ENCODE measurements at regions not wholly inside any gene's neighbourhood (a gene's known extent, or its start where the extent isn't known, plus 50 kb on each side); places are given as distances from the start of the nearest gene placed in this dataset.

GRCh38 chr5:93294199-93294598 is 286.8 kb downstream of the NR2F1-AS1 start:
- intact Hi-C loops (cut with DNase I): no loop called here
- DNase-seq: no peak
- H3K36me3 ChIP-seq: no peaks in the 10 kb centered on the region
- no peaks in the 10 kb centered on the region for H3K9me3 ChIP-seq
- no peaks in the 10 kb centered on the region for H3K27me3 ChIP-seq (ENCODE audit: low read depth)
- TF ChIP-seq, protein P1, sequence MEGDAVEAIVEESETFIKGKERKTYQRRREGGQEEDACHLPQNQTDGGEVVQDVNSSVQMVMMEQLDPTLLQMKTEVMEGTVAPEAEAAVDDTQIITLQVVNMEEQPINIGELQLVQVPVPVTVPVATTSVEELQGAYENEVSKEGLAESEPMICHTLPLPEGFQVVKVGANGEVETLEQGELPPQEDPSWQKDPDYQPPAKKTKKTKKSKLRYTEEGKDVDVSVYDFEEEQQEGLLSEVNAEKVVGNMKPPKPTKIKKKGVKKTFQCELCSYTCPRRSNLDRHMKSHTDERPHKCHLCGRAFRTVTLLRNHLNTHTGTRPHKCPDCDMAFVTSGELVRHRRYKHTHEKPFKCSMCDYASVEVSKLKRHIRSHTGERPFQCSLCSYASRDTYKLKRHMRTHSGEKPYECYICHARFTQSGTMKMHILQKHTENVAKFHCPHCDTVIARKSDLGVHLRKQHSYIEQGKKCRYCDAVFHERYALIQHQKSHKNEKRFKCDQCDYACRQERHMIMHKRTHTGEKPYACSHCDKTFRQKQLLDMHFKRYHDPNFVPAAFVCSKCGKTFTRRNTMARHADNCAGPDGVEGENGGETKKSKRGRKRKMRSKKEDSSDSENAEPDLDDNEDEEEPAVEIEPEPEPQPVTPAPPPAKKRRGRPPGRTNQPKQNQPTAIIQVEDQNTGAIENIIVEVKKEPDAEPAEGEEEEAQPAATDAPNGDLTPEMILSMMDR (IDR thresholded peaks at IDR 0.05): no peak
- ATAC-seq: no peak
- H3K4me1 ChIP-seq: no peaks in the 10 kb centered on the region
- no peak overlapping the region for H3K27ac ChIP-seq
- no peak overlapping the region for H3K4me3 ChIP-seq

- no peak overlapping the region for H3K27ac ChIP-seq
- intact Hi-C loops (cut with DNase I): no loop called here
- H3K36me3 ChIP-seq: no peaks in the 10 kb centered on the region
- H3K27me3 ChIP-seq (ENCODE audit: low read depth): no peaks in the 10 kb centered on the region
- H3K4me1 ChIP-seq: no peaks in the 10 kb centered on the region
- ATAC-seq (no peak), DNase-seq (no peak)
- peaks cover 6% of the 10 kb centered on the region for H3K9me3 ChIP-seq
- TF ChIP-seq, protein P1 (IDR thresholded peaks at IDR 0.05): no peak
- no peak overlapping the region for H3K4me3 ChIP-seq
These were observed 291.1 kb downstream of the NR2F1-AS1 start for GRCh38 chr5:93289942-93290341.

GRCh38 chr5:93285461-93285860 is 295.6 kb downstream of the NR2F1-AS1 start:
- no peak for DNase-seq
- Histone ChIP-seq H3K4me1 (no peaks in the 10 kb centered on the region), H3K9me3 (peaks cover 6% of the 10 kb centered on the region), H3K4me3 (no peak overlapping the region), H3K36me3 (no peaks in the 10 kb centered on the region), H3K27me3 (ENCODE audit: low read depth) (no peaks in the 10 kb centered on the region), H3K27ac (no peak overlapping the region)
- intact Hi-C loops (cut with DNase I): no loop called here
- no peak for ATAC-seq
- TF ChIP-seq, protein P1 (IDR thresholded peaks at IDR 0.05): no peak

DNA sequence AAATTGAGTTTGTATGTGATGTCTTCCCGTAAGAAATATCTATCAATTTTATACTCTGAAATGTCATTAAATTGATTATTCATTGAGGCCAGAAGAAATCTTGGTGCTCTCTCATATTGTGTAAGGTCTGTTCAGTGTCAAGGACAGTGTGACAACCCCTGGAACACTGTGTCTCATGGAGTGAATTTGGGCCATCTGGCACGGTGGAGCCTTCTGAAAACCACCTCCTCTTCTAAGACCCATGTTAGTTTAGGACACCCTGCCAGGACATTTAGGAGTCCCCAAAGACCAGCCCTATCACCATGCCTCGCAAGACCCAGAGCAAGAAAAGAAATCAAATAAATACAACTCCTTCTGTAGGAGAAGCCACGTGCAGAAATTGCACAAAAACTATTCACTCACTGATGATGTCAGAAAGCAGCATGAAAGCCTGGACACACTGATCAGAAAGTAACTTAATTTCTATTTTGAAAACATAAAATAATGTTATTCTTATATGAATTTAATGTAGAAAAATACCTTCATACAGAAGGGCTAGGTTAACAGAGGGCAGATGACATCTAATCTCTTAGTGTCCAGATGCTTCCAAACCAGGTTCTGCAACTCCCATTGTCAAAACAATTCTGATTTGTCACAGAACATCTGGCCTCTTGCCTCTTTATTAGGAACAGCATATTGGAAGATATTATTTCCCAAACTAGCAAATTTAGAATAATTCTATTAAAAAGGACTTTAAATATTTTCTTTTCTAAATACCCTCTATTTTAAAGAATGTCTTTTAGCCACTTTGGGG is 298.8 kb downstream of the NR2F1-AS1 start:
- DNase-seq: no peak
- no peak for ATAC-seq
- Histone ChIP-seq H3K4me1 (no peaks in the 10 kb centered on the region), H3K36me3 (no peaks in the 10 kb centered on the region), H3K27me3 (ENCODE audit: low read depth) (no peaks in the 10 kb centered on the region), H3K27ac (no peak overlapping the region), H3K9me3 (no peaks in the 10 kb centered on the region), H3K4me3 (no peak overlapping the region)
- intact Hi-C loops (cut with DNase I): no loop called here
- TF ChIP-seq, protein P1 (IDR thresholded peaks at IDR 0.05): no peak

- Histone ChIP-seq H3K36me3 (no peaks in the 10 kb centered on the region), H3K27me3 (ENCODE audit: low read depth) (no peaks in the 10 kb centered on the region), H3K4me1 (no peaks in the 10 kb centered on the region), H3K27ac (no peak overlapping the region), H3K9me3 (no peaks in the 10 kb centered on the region), H3K4me3 (no peak overlapping the region)
- ATAC-seq: no peak
- DNase-seq: no peak
- TF ChIP-seq, protein P1 (IDR thresholded peaks at IDR 0.05): no peak
- intact Hi-C loops (cut with DNase I): no loop called here
These were observed 300.5 kb downstream of the NR2F1-AS1 start for GRCh38 chr5:93280518-93280917.

Measured in lower lobe of right lung (tissue), 2 donors.